HG03103 (cell line): ENCODE measurements at regions not wholly inside any gene's neighbourhood (a gene's known extent, or its start where the extent isn't known, plus 50 kb on each side); places are given as distances from the start of the nearest gene placed in this dataset.
A peak's percentile ranks its signal among the peaks of the same experiment; 100 is the strongest.
"Not testable (repeated sequence)": the region's sequence is repeated elsewhere in the genome, so short reads cannot be mapped to it uniquely, and the experiment has no call there.

Source experiments
- ATAC-seq: cut with Tn5 transposase; IDR thresholded peaks from one replicate; pipeline ENCODE4 v1.9.1; 2021; ENCODE audit warnings: low read depth; ENCODE audit not compliant: unreplicated experiment

- ATAC-seq: no peak
Observed at GRCh38 chr10:30765022-30765615, 135.6 kb upstream of the LYZL2 start.

- no peak for ATAC-seq
Observed at GRCh38 chr10:30763918-30764317, 134.4 kb upstream of the LYZL2 start.

DNA sequence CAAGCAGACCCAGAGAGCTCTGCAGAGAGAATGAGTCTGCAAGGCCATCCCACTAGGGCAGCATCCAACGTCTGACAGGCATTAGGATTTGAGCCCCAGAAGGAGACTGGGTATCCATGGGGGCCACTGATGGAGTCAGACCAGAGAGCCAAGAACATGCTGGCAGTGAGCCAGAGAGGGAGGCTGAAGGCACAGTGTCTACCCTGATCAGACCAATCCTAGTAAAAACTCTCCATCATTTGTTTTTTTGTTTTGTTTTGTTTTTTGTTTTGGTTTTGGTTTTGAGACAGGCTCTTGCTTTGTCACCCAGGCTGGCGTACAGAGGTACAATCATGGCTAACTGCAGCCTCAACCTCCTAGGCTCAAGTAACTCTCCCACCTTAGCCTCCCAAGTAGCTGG, 133.1 kb upstream of the LYZL2 start:
- no peak for ATAC-seq

DNA sequence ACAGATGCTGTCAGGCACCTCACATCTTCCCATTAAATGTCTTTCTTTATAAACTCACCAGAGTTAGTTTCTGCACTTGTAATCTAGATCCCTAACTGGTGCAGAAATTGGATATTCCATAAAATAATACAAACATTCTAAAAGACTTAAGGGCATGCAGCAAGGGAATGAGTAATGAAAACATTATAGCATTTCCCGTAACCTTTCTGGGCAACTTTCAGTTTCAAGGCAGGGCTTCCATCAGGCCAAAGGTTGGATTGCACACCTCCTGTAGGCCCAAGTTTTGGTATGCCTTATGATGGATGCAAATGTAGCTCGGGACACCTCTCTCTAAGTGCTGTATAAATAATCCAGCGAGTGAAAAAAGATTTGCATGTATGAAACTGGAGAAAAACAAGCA, 129.9 kb upstream of the LYZL2 start:
- ATAC-seq: no peak

GRCh38 chr10:30758338-30758737, 128.8 kb upstream of the LYZL2 start:
- ATAC-seq: no peak

GRCh38 chr10:30756896-30757295, 127.3 kb upstream of the LYZL2 start:
- no peak for ATAC-seq

- no peak for ATAC-seq
Observed at GRCh38 chr10:30756151-30756550, 126.6 kb upstream of the LYZL2 start.

- no peak for ATAC-seq
Observed at GRCh38 chr10:30755441-30755953, 125.9 kb upstream of the LYZL2 start.

DNA sequence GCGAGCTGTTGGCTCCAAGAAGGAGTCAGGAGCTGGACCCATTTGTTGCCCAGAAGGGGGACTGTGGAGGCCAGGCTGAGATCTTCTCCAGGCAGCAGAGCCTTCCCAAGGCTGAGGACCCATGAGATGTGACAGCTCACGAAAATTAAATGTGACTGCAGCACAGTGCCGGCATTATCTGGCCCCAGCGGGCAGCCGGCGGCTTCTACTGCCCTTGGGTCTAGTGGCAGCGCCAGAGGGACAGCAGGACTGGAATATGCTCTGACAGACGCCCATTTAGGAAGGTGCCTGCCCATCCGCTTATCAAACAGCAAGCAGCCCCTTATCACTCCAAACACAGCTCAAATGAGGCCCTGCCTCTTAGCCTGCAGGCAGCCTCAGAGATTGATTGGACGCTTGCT, 122.9 kb upstream of the LYZL2 start:
- no peak for ATAC-seq

DNA sequence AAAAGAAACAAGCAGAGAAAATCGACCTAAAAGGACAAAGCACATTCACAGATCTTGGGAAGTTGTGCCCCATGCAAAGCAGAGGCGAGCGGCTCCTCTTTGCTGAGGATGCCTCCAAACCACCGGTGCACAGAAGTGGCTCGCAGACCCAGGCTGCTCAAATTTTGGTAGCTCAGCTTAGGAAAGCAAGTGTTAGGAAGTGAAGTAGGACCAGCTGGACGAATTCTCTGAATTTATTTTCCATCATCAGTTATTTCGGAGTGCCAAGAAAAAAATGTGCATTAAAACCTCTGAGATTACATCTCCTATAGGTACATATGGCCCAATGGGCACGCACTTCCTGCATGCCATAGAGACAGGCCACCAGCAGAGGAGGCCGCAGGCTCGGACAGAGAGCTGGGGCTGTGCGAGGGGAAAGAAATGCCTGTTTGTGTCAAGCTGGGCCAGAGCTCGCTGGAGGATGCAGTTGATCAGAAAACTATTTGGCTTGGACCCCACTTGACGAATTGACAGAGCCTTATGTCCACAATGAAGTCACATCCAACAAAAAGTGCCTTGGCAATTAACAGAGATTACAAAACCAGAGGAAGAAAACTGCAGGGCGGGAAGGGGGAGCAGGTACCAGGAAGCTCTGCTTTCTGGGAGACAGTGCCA, 122.3 kb upstream of the LYZL2 start:
- no peak for ATAC-seq

- no peak for ATAC-seq
Observed at GRCh38 chr10:30750971-30751677, 121.6 kb upstream of the LYZL2 start.

DNA sequence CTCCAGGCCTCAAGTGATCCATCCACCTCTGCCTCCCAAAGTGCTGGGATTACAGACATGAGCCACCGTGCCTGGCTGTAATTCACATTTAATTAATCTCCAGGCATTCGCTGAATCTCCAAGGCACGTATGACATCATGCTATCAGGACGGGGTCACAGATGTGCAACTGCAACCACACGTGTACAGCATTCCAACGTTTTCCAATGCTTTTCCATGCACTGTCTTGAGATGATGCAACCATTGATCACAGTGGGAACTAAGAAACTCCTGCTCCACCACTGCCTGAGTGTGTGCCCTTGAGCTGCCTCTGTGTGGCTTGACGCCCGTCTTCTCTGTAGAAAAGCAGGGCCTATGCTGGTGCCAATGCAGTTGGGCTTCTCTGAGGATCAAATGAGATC, 119.8 kb upstream of the LYZL2 start:
- no peak for ATAC-seq

GRCh38 chr10:30748152-30748973, 118.8 kb upstream of the LYZL2 start:
- ATAC-seq: no peak

DNA sequence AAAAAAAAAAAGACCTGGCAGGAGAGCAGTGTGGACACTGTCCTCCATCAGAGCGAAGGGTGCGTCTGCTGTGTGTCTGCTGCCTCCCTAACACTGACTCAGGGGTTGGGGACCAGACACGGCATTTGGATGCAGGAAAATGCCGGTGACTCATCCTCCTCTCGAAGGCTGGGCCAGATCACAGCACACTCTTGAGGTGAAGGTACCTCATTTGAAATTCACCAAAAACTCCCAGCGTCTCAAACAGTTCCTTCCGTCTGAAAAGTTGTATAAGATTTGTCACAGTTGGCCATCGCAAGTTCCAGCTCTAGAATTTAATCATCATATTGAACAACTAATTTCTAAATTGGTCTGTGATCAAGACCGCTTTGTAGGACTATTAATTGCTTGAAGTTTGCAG, 118.1 kb upstream of the LYZL2 start:
- ATAC-seq: no peak

DNA sequence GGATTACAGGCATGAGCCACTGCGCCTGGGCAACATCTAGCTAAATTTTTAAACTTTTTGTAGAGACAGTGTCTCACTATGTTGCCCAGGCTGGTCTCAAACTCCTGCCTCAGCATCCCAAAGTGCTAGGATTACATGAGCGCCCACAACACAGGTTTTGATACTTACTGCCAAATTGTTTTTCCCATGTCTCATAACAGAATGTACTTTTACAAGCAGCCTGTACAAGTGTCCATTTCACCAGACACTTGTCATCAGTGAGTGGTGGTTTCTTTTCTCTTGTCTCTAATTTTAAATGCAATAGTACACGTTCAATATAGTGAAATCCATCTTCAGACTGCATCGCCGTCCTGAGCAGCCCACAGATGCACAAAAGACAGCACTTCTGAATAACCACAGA, 116.4 kb upstream of the LYZL2 start:
- no peak for ATAC-seq

- no peak for ATAC-seq
Observed at GRCh38 chr10:30744106-30744505, 114.6 kb upstream of the LYZL2 start.

DNA sequence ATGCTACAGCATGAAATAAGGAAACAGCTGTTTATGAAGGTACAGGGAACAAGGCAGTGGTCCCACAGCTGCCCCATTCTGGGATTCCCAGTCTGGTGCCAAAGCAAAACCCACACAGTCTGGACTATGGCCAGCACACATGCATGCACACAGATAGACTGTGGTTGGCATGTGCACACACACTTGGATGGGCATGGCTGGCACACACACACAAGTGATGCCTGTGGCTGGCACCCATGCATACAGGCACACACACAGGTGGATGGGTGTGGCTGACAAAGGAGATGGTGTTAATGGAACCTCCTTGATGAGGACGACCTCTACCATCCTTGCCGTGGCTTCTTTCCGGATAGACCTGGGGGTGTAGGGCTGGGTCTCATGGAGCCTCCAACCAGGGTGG, 114.0 kb upstream of the LYZL2 start:
- no peak for ATAC-seq

DNA sequence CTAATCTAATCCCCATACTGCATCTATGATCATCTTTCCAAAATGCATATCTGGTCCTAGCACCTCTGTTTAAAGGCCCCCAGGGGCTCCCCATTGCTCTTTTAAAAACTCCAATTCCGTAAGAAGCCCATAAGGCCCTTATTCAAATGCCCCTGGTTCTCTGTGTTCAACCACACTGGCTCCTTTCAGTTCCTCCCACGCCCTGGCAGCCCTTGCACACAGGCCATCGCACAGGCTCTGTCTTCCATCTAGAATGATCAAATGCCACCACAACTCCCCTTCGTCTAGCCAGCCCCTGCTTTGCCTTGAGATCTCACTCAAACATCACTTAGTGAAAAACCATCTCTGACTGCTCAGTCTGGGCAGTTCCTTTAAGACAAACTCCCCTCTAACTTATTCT, 112.9 kb upstream of the LYZL2 start:
- peak; percentile 82 for ATAC-seq

GRCh38 chr10:30740774-30741173, 111.2 kb upstream of the LYZL2 start:
- ATAC-seq: not testable (repeated sequence)

DNA sequence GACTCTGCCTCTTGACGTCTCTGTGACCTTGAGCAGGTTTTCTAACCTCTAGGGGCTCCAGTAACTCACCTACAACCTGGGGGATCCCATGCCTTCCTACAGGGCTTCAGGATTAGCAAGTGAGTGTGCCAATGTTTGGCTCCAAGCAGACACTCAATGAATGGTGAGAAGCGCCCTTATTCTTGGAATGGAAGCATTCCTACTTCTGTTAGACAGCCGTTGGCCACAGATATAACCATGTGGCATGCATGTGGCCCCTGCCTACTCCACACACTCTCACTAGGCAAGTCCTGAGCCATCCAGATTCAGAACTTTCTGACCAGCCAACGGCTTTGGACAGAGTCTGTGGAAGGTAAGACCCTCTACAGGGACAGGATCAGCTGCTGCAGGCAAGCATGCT, 108.9 kb upstream of the LYZL2 start:
- ATAC-seq: no peak

- ATAC-seq: no peak
Observed at GRCh38 chr10:30737931-30738391, 108.4 kb upstream of the LYZL2 start.
